ENCODE measurements at regions not wholly inside any gene's neighbourhood (a gene's known extent, or its start where the extent isn't known, plus 50 kb on each side); places are given as distances from the start of the nearest gene placed in this dataset.

DNA sequence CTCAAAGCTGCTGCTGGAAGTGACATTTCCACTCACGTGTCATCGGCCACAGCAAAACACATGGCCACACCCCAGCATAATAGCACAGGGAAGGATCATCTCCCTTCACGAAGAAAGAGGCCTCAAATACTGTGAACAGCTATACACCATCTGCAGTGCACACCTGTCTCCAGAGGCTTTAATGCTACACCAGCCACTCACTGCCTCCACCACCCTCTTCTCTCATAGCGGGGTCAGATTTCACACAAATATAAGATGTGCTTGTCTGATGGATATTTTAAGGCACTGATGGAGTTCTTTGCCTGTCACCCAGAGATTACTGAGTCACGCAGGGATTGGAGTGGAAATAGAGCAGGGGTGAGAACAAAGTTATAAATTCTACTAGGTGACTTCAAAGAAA is 374.0 kb downstream of the ZNF516 start:
- no peak overlapping the region for H3K4me3 ChIP-seq
- H3K9me3 ChIP-seq = no peaks in the 10 kb centered on the region
- no peaks in the 10 kb centered on the region for H3K27me3 ChIP-seq
- no peak overlapping the region for H3K27ac ChIP-seq
- no peaks in the 10 kb centered on the region for H3K36me3 ChIP-seq
- 71% methylated on average over 5 of the region's 5 CpGs for WGBS
- TF ChIP-seq POLR2A (IDR thresholded peaks at IDR 0.05) (no peak), EP300 (IDR thresholded peaks at IDR 0.05) (no peak), POLR2AphosphoS5 (IDR thresholded peaks at IDR 0.05) (no peak)
- TF ChIP-seq, protein P1, sequence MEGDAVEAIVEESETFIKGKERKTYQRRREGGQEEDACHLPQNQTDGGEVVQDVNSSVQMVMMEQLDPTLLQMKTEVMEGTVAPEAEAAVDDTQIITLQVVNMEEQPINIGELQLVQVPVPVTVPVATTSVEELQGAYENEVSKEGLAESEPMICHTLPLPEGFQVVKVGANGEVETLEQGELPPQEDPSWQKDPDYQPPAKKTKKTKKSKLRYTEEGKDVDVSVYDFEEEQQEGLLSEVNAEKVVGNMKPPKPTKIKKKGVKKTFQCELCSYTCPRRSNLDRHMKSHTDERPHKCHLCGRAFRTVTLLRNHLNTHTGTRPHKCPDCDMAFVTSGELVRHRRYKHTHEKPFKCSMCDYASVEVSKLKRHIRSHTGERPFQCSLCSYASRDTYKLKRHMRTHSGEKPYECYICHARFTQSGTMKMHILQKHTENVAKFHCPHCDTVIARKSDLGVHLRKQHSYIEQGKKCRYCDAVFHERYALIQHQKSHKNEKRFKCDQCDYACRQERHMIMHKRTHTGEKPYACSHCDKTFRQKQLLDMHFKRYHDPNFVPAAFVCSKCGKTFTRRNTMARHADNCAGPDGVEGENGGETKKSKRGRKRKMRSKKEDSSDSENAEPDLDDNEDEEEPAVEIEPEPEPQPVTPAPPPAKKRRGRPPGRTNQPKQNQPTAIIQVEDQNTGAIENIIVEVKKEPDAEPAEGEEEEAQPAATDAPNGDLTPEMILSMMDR (IDR thresholded peaks at IDR 0.05) = no peak
- DNase-seq (ENCODE audit: low spot score in 2 of 2) = no peak
- no peaks in the 10 kb centered on the region for H3K4me1 ChIP-seq

DNA sequence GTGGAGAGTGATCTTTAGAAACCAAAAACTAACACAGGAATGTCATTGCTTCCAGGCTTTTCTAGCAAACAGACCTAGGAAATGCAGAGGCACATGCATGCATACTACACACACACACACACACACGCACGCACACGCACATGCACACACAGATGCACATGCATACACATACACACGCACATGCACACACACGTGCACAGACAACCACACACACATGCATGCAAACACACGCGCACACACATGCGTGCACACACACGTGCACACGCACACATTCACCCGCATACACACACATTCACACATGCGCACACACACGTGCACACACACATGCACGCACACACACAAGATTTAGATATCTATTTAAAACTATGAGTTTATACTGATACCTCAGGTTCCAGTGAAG is 379.5 kb downstream of the ZNF516 start:
- Histone ChIP-seq H3K27me3 (no peaks in the 10 kb centered on the region), H3K27ac (no peak overlapping the region), H3K36me3 (no peaks in the 10 kb centered on the region), H3K4me3 (no peak overlapping the region), H3K4me1 (no peaks in the 10 kb centered on the region), H3K9me3 (no peaks in the 10 kb centered on the region)
- TF ChIP-seq EP300 (IDR thresholded peaks at IDR 0.05) = no peak
- DNase-seq (ENCODE audit: low spot score in 2 of 2) = no peak
- WGBS = 79% methylated on average over 13 of the region's 14 CpGs

DNA sequence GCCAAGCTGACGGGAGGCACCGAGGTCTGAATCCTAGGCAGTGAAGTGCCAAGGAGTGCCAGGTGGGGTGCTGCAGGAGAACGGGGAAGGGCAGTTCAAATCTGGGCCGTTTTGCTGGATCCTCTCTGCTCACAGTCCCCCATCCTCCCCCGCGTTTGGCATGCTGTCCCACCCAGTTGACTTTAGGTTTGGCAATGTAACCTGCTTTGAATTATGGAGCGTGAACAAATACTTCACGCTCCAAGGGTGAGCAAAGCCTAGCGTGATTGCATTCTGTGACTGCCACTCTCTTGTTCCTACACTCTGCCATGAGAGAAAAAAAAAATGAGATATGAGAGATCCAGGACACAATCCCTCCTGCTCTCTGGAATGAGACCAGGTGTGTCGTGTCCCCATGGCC is 381.9 kb downstream of the ZNF516 start:
- Histone ChIP-seq H3K27me3 (no peaks in the 10 kb centered on the region), H3K36me3 (no peaks in the 10 kb centered on the region), H3K4me3 (no peak overlapping the region), H3K4me1 (no peaks in the 10 kb centered on the region), H3K9me3 (no peaks in the 10 kb centered on the region), H3K27ac (no peak overlapping the region)
- TF ChIP-seq, protein P1 (IDR thresholded peaks at IDR 0.05) = no peak
- TF ChIP-seq POLR2AphosphoS5 (IDR thresholded peaks at IDR 0.05) = no peak
- TF ChIP-seq EP300 (IDR thresholded peaks at IDR 0.05) = no peak
- no peak for TF ChIP-seq POLR2A (IDR thresholded peaks at IDR 0.05)
- 91% methylated on average over 10 of the region's 10 CpGs for WGBS
- DNase-seq (ENCODE audit: low spot score in 2 of 2) = no peak

DNA sequence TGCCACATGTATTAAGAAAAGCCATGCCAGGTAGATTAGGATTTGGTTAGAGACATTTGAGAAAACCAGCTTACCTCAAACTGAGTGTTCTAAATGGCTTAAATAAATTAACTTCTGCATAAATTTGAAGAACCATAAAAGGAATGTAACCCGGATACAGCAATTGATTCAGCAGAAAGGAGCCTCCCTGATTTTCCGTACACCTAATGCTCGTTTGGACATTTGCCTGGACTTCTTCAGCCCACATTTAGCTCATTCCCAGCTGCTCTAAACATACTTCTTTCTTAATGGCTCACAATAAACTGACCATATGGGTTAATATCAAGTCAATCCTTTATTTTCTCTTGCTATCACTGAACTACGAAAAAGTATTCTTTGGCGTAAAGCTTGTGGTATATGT is 392.4 kb downstream of the ZNF516 start:
- Histone ChIP-seq H3K27ac (no peak overlapping the region), H3K9me3 (no peaks in the 10 kb centered on the region), H3K4me3 (no peak overlapping the region), H3K4me1 (no peaks in the 10 kb centered on the region), H3K27me3 (no peaks in the 10 kb centered on the region), H3K36me3 (no peaks in the 10 kb centered on the region)
- WGBS = 77% methylated on average over 5 of the region's 5 CpGs
- TF ChIP-seq POLR2AphosphoS5 (IDR thresholded peaks at IDR 0.05) (no peak), POLR2A (IDR thresholded peaks at IDR 0.05) (no peak), EP300 (IDR thresholded peaks at IDR 0.05) (no peak)
- TF ChIP-seq, protein P1 (IDR thresholded peaks at IDR 0.05) = no peak
- DNase-seq (ENCODE audit: low spot score in 2 of 2) = no peak

DNA sequence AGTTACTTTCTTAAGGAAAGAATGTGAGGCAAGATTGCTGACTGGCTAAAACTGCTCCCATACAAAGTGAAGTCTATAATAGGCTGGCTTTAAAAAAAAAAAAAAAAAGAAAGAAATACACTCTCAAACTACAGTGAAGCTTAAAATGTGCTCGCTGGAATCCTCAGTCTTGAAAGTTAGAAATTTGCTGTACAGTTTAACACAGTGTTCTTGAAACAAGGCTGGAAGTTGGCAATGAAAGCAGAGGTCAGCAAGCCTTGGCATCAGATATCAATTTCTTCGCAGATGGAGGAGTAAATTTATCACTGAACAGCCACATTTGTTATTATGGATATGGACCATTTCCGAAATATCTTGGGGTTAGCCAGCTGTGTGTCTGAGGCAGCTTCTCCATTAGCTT is 392.9 kb downstream of the ZNF516 start:
- Histone ChIP-seq H3K9me3 (no peaks in the 10 kb centered on the region), H3K36me3 (no peaks in the 10 kb centered on the region), H3K4me3 (no peak overlapping the region), H3K4me1 (no peaks in the 10 kb centered on the region), H3K27ac (no peak overlapping the region), H3K27me3 (no peaks in the 10 kb centered on the region)
- DNase-seq (ENCODE audit: low spot score in 2 of 2) = no peak
- TF ChIP-seq, protein P1 (IDR thresholded peaks at IDR 0.05) = no peak
- no peak for TF ChIP-seq POLR2A (IDR thresholded peaks at IDR 0.05)
- TF ChIP-seq POLR2AphosphoS5 (IDR thresholded peaks at IDR 0.05) = no peak
- TF ChIP-seq EP300 (IDR thresholded peaks at IDR 0.05) = no peak
- 67% methylated on average over 3 of the region's 3 CpGs for WGBS

DNA sequence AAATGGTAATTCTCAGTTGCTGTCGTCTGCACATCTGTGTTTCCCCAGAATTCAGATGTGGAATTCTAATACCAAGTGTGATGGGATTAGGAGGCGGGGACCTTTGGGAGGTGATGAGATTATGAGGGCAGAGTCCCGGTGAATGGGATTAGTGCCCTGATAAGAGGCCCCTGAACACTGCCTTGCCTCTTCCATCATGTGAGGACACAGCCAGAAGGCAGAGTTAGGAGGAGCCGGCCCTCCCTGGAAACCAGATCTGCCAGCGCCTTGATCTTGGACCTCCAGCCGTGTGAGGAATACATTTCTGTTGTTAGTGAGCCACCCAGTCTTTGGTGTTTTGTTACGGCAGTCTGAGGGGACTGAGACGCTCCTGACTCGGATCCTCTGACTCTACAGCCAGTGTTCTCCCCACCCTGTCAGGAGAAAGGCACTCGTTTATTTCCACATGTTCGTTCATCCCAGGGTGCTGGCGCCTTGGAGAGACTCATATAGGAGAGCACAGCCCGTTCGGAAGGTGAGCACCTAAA is 395.0 kb downstream of the ZNF516 start:
- Histone ChIP-seq H3K27ac (no peak overlapping the region), H3K9me3 (no peaks in the 10 kb centered on the region), H3K4me1 (no peaks in the 10 kb centered on the region), H3K27me3 (no peaks in the 10 kb centered on the region), H3K4me3 (no peak overlapping the region), H3K36me3 (no peaks in the 10 kb centered on the region)
- no peak for DNase-seq (ENCODE audit: low spot score in 2 of 2)
- no peak for TF ChIP-seq POLR2A (IDR thresholded peaks at IDR 0.05)
- no peak for TF ChIP-seq EP300 (IDR thresholded peaks at IDR 0.05)
- TF ChIP-seq, protein P1 (IDR thresholded peaks at IDR 0.05) = no peak
- TF ChIP-seq POLR2AphosphoS5 (IDR thresholded peaks at IDR 0.05) = no peak
- WGBS = 79% methylated on average over 14 of the region's 14 CpGs

Data from suprapubic skin (tissue), 4 donors.